ENCODE measurements at regions not wholly inside any gene's neighbourhood (a gene's known extent, or its start where the extent isn't known, plus 50 kb on each side); places are given as distances from the start of the nearest gene placed in this dataset.

DNA sequence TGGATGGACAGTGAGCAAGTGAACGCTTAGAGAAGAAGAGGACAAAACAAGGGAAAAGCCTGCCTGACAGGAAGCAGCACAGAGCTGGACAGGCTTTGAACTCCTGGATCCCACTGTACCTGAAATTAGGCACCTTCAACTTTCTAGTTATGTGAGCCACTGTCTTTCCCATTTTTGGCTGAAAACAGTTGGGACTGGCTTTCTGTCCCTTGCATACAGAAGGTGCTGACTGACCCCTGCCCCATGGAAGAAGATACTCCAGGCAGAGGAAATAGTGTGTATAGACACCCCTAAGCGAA lies 122.8 kb downstream of the CEBPB start:
- no peak for TF ChIP-seq CTCF (conservative IDR thresholded peaks at IDR 0.05; ENCODE audit: low read depth, low read length)
- no peak overlapping the region for H3K4me3 ChIP-seq (ENCODE audit: low read length)
- no peak for DNase-seq (ENCODE audit: low read depth)

DNA sequence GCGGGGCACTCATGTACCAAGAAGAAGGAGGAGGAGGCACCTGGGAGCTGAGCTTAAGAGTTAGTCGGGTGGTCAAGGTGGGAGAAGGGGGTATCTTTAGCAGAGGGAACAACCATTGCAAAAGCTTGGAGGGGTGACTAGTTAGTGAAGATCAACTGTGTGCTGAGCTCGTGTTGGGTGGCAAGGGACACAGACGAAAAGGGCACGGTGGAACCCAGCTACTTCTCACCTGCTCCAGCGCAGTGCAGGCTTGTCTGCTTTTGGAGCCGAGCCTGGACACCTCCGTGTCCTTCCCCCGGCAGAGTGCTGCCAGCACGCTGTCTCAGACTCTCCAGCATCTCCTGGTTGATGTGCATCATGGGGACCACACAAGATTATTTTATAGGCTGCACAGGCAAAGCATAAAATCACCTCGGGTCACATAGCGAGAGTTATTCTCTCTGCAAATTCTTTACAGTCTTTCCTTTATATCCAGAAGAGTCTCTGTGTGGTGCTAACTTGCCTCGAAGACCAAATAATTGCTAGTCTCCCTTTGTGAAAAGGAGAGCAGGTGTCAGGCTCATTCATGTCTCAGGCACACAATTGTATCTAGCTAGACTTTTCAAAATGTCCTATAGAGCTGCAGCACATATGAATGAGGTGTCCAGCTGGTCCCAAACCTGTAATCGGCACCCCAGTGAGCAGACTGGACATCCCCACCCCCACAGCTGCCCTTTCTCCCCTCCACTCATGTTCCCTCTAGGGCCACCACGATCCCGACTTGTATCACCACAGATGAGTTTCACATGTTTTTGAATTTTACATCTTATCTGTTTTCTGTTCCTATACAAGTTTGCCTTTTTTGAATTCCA lies 123.4 kb downstream of the CEBPB start:
- DNase-seq (ENCODE audit: low read depth) = no peak
- TF ChIP-seq CTCF (conservative IDR thresholded peaks at IDR 0.05; ENCODE audit: low read depth, low read length) = no peak
- H3K4me3 ChIP-seq (ENCODE audit: low read length) = no peak overlapping the region

DNA sequence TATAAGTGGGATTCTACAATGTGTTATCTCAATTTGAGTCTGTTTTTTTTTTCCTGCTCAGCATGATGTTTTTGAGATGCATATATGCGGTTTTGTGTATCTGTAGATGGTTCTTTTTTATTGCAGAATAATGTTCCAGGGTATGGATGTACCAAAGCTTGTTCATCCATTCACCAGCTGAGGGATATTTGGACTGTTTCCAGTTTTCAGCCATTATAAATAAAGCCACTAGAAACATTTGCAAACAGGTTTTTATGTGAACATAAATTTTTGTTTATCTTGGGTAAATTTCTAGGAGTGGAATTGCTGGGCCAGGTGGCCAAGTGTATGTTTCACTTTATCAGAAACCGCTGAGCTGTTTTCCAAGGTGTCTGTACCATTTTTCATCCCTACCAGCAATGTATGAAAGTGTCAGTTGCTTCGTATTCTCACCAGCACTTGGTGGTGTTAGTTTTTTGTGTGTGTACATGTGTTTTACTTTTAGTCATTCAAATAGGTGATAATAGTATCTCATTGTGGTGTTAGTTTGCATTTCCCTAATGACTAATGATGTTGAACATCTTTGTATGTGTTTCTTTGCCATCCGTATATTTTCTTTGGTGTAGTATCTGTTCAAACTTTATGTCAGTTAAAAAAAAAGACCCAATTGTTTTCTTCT lies 124.2 kb downstream of the CEBPB start:
- DNase-seq (ENCODE audit: low read depth) = no peak
- no peak for TF ChIP-seq CTCF (conservative IDR thresholded peaks at IDR 0.05; ENCODE audit: low read depth, low read length)
- H3K4me3 ChIP-seq (ENCODE audit: low read length) = no peak overlapping the region

DNA sequence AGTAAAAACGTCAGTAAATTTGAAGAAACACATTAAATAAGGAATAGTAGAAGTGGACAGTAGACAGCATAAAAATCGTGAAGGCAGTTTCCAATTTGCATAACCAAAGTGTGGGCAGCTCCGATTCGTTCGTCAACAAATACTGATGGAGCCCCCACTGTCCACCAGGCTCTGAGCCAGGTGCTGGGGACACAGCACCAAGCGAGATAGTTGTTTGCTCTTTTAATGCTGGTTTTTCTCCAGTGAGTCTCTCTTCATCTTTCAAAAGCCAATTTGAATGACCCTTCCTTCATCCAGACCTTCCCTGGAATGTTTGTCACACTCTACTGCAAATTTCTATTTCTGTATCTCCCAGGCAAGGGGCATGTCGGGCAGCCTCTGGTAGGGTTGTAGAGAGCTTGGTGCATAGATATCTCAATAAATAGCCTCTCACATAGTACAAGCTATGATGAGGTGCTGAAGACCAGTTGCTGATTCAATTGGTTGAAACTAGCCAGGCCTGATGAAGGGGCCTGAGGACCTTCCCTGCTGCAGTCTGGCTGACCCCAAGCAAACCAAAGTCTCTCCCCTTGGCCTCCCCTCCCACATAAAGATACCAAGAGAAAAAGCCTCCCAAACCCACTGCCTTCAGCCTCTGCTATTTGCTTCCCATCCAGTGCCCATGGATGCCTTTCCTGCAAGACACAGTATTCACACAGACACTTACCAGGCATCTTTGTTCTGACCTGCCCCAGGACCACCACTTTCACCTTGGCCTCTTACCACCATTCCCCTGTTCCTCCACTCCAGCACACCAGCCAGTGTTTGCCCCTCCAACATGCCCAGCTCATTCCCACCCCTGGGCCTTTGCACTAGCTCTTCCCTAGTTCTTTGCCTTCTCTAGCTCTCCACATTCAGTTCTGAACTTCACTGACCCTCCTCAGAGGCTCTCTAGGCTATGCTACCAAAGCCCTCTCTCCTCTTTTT lies 125.2 kb downstream of the CEBPB start:
- no peak overlapping the region for H3K4me3 ChIP-seq (ENCODE audit: low read length)
- TF ChIP-seq CTCF (conservative IDR thresholded peaks at IDR 0.05; ENCODE audit: low read depth, low read length) = no peak
- no peak for DNase-seq (ENCODE audit: low read depth)

GRCh38 chr20:50317116-50317515 lies 126.5 kb downstream of the CEBPB start:
- no peak for DNase-seq (ENCODE audit: low read depth)
- no peak overlapping the region for H3K4me3 ChIP-seq (ENCODE audit: low read length)
- TF ChIP-seq CTCF (conservative IDR thresholded peaks at IDR 0.05; ENCODE audit: low read depth, low read length) = no peak

DNA sequence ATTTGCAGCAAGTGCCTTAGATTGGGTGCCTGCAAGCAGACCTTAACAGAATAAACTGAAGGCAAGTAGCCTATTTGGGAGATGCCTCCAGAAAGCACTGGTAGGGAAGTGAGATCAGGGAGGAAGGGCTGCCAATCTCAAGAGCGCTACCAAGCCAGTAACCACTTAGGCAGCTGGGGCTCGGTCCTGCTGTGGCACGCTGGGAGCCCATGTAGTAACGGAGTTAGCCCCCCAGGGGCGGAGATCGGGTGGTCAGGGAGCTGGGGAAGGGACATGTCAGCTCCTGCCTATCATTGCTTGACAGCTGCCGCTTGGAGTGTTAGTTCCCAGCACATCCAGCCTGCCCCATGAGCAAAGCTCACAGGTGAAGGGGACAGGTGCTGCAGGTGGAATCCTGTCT lies 127.0 kb downstream of the CEBPB start:
- DNase-seq (ENCODE audit: low read depth) = no peak
- no peak overlapping the region for H3K4me3 ChIP-seq (ENCODE audit: low read length)
- no peak for TF ChIP-seq CTCF (conservative IDR thresholded peaks at IDR 0.05; ENCODE audit: low read depth, low read length)
